Liver (tissue), 8 donors: ENCODE measurements at regions not wholly inside any gene's neighbourhood (a gene's known extent, or its start where the extent isn't known, plus 50 kb on each side); places are given as distances from the start of the nearest gene placed in this dataset.

Experiments used
- DNase-seq: peaks from one replicate; pipeline ENCODE4 v3.0.0-alpha.2; 2017; ENCODE audit warnings: low spot score
- H3K27ac ChIP-seq, 2 donors: one replicate each; pipeline ENCODE4 v1.7.0; 2013; ENCODE audit warnings: inconsistent platforms in 2 of 2, low read length in 2 of 2, control low read depth in 1 of 2, low read depth in 1 of 2, mild to moderate bottlenecking in 1 of 2
- H3K27me3 ChIP-seq, 4 donors: one replicate each; pipeline versions ENCODE4 v1.6.1 to v1.7.0; 2013; ENCODE audit warnings: low read length in 3 of 4, inconsistent platforms in 1 of 4, mild to moderate bottlenecking in 1 of 4, moderate library complexity in 1 of 4; ENCODE audit not compliant: control insufficient read depth in 4 of 4, insufficient read depth in 4 of 4
- H3K36me3 ChIP-seq, 4 donors: one replicate each; pipeline versions ENCODE4 v1.6.1 to v1.7.0; 2013; ENCODE audit warnings: low read length in 3 of 4, mild to moderate bottlenecking in 3 of 4, low read depth in 1 of 4, moderate library complexity in 1 of 4; ENCODE audit not compliant: control insufficient read depth in 4 of 4, insufficient read depth in 3 of 4
- H3K4me1 ChIP-seq, 4 donors: one replicate each; pipeline versions ENCODE4 v1.6.1 to v1.7.0; 2013; ENCODE audit warnings: low read length in 3 of 4, mild to moderate bottlenecking in 3 of 4, moderate library complexity in 1 of 4; ENCODE audit not compliant: control insufficient read depth in 4 of 4, insufficient read depth in 4 of 4
- H3K4me3 ChIP-seq, 3 donors: one replicate each; pipeline versions ENCODE4 v1.6.1 to v1.7.0; 2013; ENCODE audit warnings: low read length in 3 of 3, control low read depth in 1 of 3, low read depth in 1 of 3, mild to moderate bottlenecking in 1 of 3
- H3K9ac ChIP-seq, 2 donors: one replicate each; pipeline ENCODE4 v1.7.0; 2013; ENCODE audit warnings: low read length in 2 of 2, mild to moderate bottlenecking in 2 of 2, moderate library complexity in 2 of 2, control low read depth in 1 of 2, low read depth in 1 of 2
- H3K9me3 ChIP-seq, 4 donors: one replicate each; pipeline versions ENCODE4 v1.6.1 to v1.7.0; 2013; ENCODE audit warnings: low read length in 3 of 4; ENCODE audit not compliant: control insufficient read depth in 4 of 4
- EGR1 ChIP-seq, 2 donors: IDR thresholded peaks; 2 replicates each; pipeline ENCODE4 v1.6.1; 2016 to 2018; ENCODE audit warnings: antibody characterized with exemption in 2 of 2, low read depth in 2 of 2
- FOXA1 ChIP-seq: IDR thresholded peaks from 2 replicates; pipeline ENCODE4 v1.6.1; 2016; ENCODE audit warnings: antibody characterized with exemption
- FOXA2 ChIP-seq: IDR thresholded peaks from 2 replicates; pipeline ENCODE4 v1.6.1; 2016; ENCODE audit warnings: antibody characterized with exemption
- GABPA ChIP-seq, 2 donors: IDR thresholded peaks in 1 of 2; conservative IDR thresholded peaks in 1 of 2; 2 replicates each; pipeline ENCODE4 v1.6.1; 2016; ENCODE audit warnings: antibody characterized with exemption in 2 of 2, mild to moderate bottlenecking in 1 of 2, moderate library complexity in 1 of 2
- HNF4A ChIP-seq, 2 donors: conservative IDR thresholded peaks; 2 replicates each; pipeline ENCODE4 v1.6.1; 2016; ENCODE audit warnings: antibody characterized with exemption in 2 of 2, mild to moderate bottlenecking in 2 of 2
- HNF4G ChIP-seq: IDR thresholded peaks from 2 replicates; pipeline ENCODE4 v1.6.1; 2016; ENCODE audit warnings: antibody characterized with exemption
- JUND ChIP-seq, 2 donors: IDR thresholded peaks; 2 replicates each; pipeline ENCODE4 v1.6.1; 2016; ENCODE audit warnings: antibody characterized with exemption in 2 of 2
- NR2F2 ChIP-seq: IDR thresholded peaks from 2 replicates; pipeline ENCODE4 v1.6.1; 2016; ENCODE audit warnings: antibody characterized with exemption
- RAD21 ChIP-seq, 2 donors: IDR thresholded peaks; 2 replicates each; pipeline ENCODE4 v1.6.1; 2016; ENCODE audit warnings: antibody characterized with exemption in 2 of 2, mild to moderate bottlenecking in 2 of 2
- RXRA ChIP-seq, 2 donors: IDR thresholded peaks; 2 replicates each; pipeline ENCODE4 v1.6.1; 2017 to 2018; ENCODE audit warnings: antibody characterized with exemption in 2 of 2, mild to moderate bottlenecking in 1 of 2
- SP1 ChIP-seq: IDR thresholded peaks from 2 replicates; pipeline ENCODE4 v1.6.1; 2018; ENCODE audit warnings: antibody characterized with exemption, mild to moderate bottlenecking
- TAF1 ChIP-seq: conservative IDR thresholded peaks from 2 replicates; pipeline ENCODE4 v1.6.1; 2016; ENCODE audit warnings: antibody characterized with exemption, mild to moderate bottlenecking
- YY1 ChIP-seq: IDR thresholded peaks from 2 replicates; pipeline ENCODE4 v1.6.1; 2016; ENCODE audit warnings: antibody characterized with exemption, mild to moderate bottlenecking
- WGBS: extraction: QIAGEN DNeasy Blood & Tissue Kit; methylation state at CpG from one replicate; pipeline ENCODE4 v1.1.7; 2013; 5-methylcytosine and 5-hydroxymethylcytosine counted together
- TF ChIP-seq, protein P1 (sequence below): IDR thresholded peaks from 2 replicates; pipeline ENCODE4 v1.6.1; 2016; ENCODE audit warnings: antibody characterized with exemption
- TF ChIP-seq, protein P2 (sequence below): fragments of 150-350 bp; IDR thresholded peaks from 2 replicates; pipeline ENCODE4 v1.5.1; 2017; ENCODE audit warnings: improper control_type of control experiment, low read depth, low read length; ENCODE audit not compliant: missing input control
- TF ChIP-seq, protein P3 (sequence below): IDR thresholded peaks from 2 replicates; pipeline ENCODE4 v1.6.1; 2016; ENCODE audit warnings: antibody characterized with exemption
- TF ChIP-seq, protein P4 (sequence below): IDR thresholded peaks from 2 replicates; pipeline ENCODE4 v1.6.1; 2016; ENCODE audit warnings: antibody characterized with exemption
- TF ChIP-seq, protein P5 (sequence below): IDR thresholded peaks from 2 replicates; pipeline ENCODE4 v1.6.1; 2016; ENCODE audit warnings: antibody characterized with exemption, mild to moderate bottlenecking
- donor health status: healthy.
- donor health status: healthy.
- donor health status: healthy.
- donor health status: healthy.
- donor health status: healthy.

DNA sequence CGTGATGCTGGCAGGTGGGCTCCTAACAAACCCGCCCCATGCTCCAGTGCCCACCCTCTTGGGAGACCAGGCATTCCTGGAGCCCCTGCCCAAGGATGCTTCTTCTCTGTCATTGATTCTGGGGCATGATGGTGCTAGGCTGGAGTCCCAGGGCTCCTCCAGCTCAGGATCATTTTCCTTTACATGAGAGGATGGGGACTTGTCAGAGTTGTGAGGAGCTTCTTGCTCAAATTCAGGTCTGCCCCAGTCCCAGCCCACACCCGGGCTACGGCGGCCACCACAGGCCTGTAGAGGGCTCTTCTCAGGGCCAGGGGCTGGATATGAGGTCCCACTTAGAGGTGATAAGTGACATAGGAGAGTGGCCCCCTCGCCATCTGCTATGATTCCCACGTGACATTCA, 141.1 kb upstream of the COPS8 start:
- Histone ChIP-seq H3K27me3 (no peaks in the 10 kb centered on the region), H3K9me3 (no peaks in the 10 kb centered on the region), H3K4me3 (no peak overlapping the region), H3K27ac (no peak overlapping the region), H3K9ac (no peak overlapping the region), H3K4me1 (no peaks in the 10 kb centered on the region), H3K36me3 (no peaks in the 10 kb centered on the region)
- TF ChIP-seq, protein P1, sequence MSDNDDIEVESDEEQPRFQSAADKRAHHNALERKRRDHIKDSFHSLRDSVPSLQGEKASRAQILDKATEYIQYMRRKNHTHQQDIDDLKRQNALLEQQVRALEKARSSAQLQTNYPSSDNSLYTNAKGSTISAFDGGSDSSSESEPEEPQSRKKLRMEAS, result no peak
- no peak for TF ChIP-seq JUND (IDR thresholded peaks at IDR 0.05)
- no peak for TF ChIP-seq SP1
- TF ChIP-seq, protein P2, sequence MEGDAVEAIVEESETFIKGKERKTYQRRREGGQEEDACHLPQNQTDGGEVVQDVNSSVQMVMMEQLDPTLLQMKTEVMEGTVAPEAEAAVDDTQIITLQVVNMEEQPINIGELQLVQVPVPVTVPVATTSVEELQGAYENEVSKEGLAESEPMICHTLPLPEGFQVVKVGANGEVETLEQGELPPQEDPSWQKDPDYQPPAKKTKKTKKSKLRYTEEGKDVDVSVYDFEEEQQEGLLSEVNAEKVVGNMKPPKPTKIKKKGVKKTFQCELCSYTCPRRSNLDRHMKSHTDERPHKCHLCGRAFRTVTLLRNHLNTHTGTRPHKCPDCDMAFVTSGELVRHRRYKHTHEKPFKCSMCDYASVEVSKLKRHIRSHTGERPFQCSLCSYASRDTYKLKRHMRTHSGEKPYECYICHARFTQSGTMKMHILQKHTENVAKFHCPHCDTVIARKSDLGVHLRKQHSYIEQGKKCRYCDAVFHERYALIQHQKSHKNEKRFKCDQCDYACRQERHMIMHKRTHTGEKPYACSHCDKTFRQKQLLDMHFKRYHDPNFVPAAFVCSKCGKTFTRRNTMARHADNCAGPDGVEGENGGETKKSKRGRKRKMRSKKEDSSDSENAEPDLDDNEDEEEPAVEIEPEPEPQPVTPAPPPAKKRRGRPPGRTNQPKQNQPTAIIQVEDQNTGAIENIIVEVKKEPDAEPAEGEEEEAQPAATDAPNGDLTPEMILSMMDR, result no peak
- no peak for TF ChIP-seq NR2F2
- TF ChIP-seq, protein P3, sequence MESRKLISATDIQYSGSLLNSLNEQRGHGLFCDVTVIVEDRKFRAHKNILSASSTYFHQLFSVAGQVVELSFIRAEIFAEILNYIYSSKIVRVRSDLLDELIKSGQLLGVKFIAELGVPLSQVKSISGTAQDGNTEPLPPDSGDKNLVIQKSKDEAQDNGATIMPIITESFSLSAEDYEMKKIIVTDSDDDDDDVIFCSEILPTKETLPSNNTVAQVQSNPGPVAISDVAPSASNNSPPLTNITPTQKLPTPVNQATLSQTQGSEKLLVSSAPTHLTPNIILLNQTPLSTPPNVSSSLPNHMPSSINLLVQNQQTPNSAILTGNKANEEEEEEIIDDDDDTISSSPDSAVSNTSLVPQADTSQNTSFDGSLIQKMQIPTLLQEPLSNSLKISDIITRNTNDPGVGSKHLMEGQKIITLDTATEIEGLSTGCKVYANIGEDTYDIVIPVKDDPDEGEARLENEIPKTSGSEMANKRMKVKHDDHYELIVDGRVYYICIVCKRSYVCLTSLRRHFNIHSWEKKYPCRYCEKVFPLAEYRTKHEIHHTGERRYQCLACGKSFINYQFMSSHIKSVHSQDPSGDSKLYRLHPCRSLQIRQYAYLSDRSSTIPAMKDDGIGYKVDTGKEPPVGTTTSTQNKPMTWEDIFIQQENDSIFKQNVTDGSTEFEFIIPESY, result no peak
- TF ChIP-seq, protein P4, sequence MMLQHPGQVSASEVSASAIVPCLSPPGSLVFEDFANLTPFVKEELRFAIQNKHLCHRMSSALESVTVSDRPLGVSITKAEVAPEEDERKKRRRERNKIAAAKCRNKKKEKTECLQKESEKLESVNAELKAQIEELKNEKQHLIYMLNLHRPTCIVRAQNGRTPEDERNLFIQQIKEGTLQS, result no peak
- no peak for TF ChIP-seq YY1
- TF ChIP-seq, protein P5, sequence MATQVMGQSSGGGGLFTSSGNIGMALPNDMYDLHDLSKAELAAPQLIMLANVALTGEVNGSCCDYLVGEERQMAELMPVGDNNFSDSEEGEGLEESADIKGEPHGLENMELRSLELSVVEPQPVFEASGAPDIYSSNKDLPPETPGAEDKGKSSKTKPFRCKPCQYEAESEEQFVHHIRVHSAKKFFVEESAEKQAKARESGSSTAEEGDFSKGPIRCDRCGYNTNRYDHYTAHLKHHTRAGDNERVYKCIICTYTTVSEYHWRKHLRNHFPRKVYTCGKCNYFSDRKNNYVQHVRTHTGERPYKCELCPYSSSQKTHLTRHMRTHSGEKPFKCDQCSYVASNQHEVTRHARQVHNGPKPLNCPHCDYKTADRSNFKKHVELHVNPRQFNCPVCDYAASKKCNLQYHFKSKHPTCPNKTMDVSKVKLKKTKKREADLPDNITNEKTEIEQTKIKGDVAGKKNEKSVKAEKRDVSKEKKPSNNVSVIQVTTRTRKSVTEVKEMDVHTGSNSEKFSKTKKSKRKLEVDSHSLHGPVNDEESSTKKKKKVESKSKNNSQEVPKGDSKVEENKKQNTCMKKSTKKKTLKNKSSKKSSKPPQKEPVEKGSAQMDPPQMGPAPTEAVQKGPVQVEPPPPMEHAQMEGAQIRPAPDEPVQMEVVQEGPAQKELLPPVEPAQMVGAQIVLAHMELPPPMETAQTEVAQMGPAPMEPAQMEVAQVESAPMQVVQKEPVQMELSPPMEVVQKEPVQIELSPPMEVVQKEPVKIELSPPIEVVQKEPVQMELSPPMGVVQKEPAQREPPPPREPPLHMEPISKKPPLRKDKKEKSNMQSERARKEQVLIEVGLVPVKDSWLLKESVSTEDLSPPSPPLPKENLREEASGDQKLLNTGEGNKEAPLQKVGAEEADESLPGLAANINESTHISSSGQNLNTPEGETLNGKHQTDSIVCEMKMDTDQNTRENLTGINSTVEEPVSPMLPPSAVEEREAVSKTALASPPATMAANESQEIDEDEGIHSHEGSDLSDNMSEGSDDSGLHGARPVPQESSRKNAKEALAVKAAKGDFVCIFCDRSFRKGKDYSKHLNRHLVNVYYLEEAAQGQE, result no peak
- TF ChIP-seq EGR1 (IDR thresholded peaks at IDR 0.05; ENCODE audit: low read depth in 2 of 2), result no peak
- no peak for TF ChIP-seq TAF1
- TF ChIP-seq RAD21 (IDR thresholded peaks at IDR 0.05), result no peak
- TF ChIP-seq HNF4G, result no peak
- no peak for TF ChIP-seq HNF4A (conservative IDR thresholded peaks at IDR 0.05)
- TF ChIP-seq GABPA (IDR thresholded peaks at IDR 0.05 in 1 of 2, conservative IDR thresholded peaks at IDR 0.05 in 1 of 2), result no peak
- no peak for TF ChIP-seq FOXA2
- no peak for TF ChIP-seq RXRA (IDR thresholded peaks at IDR 0.05)
- no peak for TF ChIP-seq FOXA1
- DNase-seq, result no peak
- WGBS, result 88% methylated on average over 7 of the region's 7 CpGs
